ENCODE measurements at regions not wholly inside any gene's neighbourhood (a gene's known extent, or its start where the extent isn't known, plus 50 kb on each side); places are given as distances from the start of the nearest gene placed in this dataset.

DNA sequence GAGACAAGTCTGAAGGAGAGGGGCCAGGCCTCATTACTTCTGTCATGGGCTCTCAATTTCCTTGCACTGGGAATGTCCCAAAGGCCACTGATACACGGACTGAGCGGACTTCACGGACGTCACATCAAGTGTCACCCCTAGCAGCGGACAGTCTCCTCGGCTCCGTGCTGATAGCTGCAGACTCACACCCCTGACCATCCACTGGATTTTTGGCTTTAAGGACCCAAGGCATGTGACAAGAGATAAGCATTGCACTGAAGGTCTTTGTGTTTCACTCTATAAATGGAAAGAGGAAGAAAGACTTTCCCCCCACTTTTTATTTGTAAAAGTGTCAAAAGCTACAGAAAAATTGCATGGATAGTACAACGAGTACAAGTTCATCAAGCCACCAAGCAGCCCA lies 200.4 kb upstream of the FGGY start:
- no peak overlapping the region for H2AFZ ChIP-seq (ENCODE audit: low read length)
- no peak overlapping the region for H3K23ac ChIP-seq (ENCODE audit: insufficient read length)
- H3K27ac ChIP-seq (ENCODE audit: low read depth, low read length) = no peak overlapping the region
- H4K5ac ChIP-seq (ENCODE audit: insufficient read length, low read depth, low read length) = no peak overlapping the region
- H3K4me2 ChIP-seq (ENCODE audit: insufficient read depth in 1 of 2, low read depth in 2 of 2, low read length in 2 of 2) = no peak overlapping the region
- H3K18ac ChIP-seq (ENCODE audit: extremely low read depth, low read length) = no peak overlapping the region
- H4K20me1 ChIP-seq (replicated peaks in 1 of 2; ENCODE audit: control insufficient read depth in 1 of 2, insufficient read depth in 2 of 2, low read length in 2 of 2) = no peaks in the 10 kb centered on the region
- no peaks in the 10 kb centered on the region for H3K4me1 ChIP-seq (replicated peaks in 1 of 4; ENCODE audit: control insufficient read depth in 3 of 4, insufficient read depth in 4 of 4, low read length in 3 of 4)
- H3K4ac ChIP-seq (replicated peaks; ENCODE audit: insufficient read length, low read depth, low read length) = no peak overlapping the region
- H2BK20ac ChIP-seq (ENCODE audit: low read length) = no peak overlapping the region; the same call in 1 of the 2 replicates
- no peak overlapping the region for H3K4me3 ChIP-seq (ENCODE audit: extremely low read depth in 1 of 4, insufficient read depth in 2 of 4, low read depth in 3 of 4, low read length in 4 of 4)
- no peak overlapping the region for H3K14ac ChIP-seq (ENCODE audit: insufficient read length)
- H2BK120ac ChIP-seq (replicated peaks; ENCODE audit: low read depth, low read length) = no peak overlapping the region
- FAIRE-seq (no peak), DNase-seq (ENCODE audit: low read depth in 1 of 2, low spot score in 2 of 2) (no peak)
- ChIA-PET CTCF (ENCODE audit: partially characterized antibody) (interaction anchor here (2.4 kb wide), 1 partner anchor 11 kb away, joined by 8 read pairs; no protein-coding TSS in a partner anchor), POLR2A (ENCODE audit: partially characterized antibody) (interaction anchor here (1.2 kb wide), 1 partner anchor 11 kb away, joined by 3 read pairs; no protein-coding TSS in a partner anchor)
- H3K27me3 ChIP-seq (replicated peaks in 1 of 4; ENCODE audit: control insufficient read depth in 3 of 4, extremely low read depth in 1 of 4, insufficient read depth in 3 of 4, low read length in 3 of 4) = no peaks in the 10 kb centered on the region
- no peak overlapping the region for H3K56ac ChIP-seq (replicated peaks; ENCODE audit: insufficient read length, low read depth, low read length)
- H3K9ac ChIP-seq (replicated peaks in 1 of 4; ENCODE audit: extremely low read depth in 1 of 4, low read depth in 3 of 4, low read length in 3 of 4) = no peak overlapping the region
- no peaks in the 10 kb centered on the region for H3K36me3 ChIP-seq (ENCODE audit: control insufficient read depth in 2 of 4, insufficient read depth in 4 of 4, low read length in 3 of 4)
- no peaks in the 10 kb centered on the region for H3K23me2 ChIP-seq (ENCODE audit: low read depth, low read length)
- WGBS, 2 experiments (ENCODE audit: extremely low coverage in 1 of 2, insufficient coverage in 1 of 2, insufficient read length in 1 of 2, insufficient replicate concordance in 2 of 2, low coverage in 1 of 2, low lambda C conversion rate in 2 of 2, missing lambda C conversion rate in 1 of 2) = 92% methylated on average over 8 of the region's 8 CpGs; no CpG with 5 or more reads in 1 of the 2 experiments
- H3K79me2 ChIP-seq (ENCODE audit: control insufficient read depth in 1 of 2, insufficient read depth in 2 of 2, low read length in 2 of 2) = no peaks in the 10 kb centered on the region
- peaks cover 0 to 5% of the 10 kb centered on the region in 2 experiments; a peak in 1 of 4 replicates for H3K9me3 ChIP-seq (ENCODE audit: insufficient read depth in 2 of 2, low read depth in 1 of 2, low read length in 1 of 2)
- no peak overlapping the region for H4K91ac ChIP-seq (replicated peaks; ENCODE audit: insufficient read length, low read length)
- H2AK5ac ChIP-seq (ENCODE audit: low read depth, low read length) = no peak overlapping the region
- H2BK15ac ChIP-seq (ENCODE audit: low read length) = no peak overlapping the region
- no peak overlapping the region; the same call in 1 of the 2 replicates for H2BK12ac ChIP-seq (ENCODE audit: low read depth, low read length)
- H2BK5ac ChIP-seq (ENCODE audit: low read depth, low read length) = no peak overlapping the region
- H3K79me1 ChIP-seq (ENCODE audit: low read depth, low read length) = no peaks in the 10 kb centered on the region
- H4K8ac ChIP-seq (ENCODE audit: extremely low read depth, insufficient read depth, low read length) = no peak overlapping the region; the same call in 1 of the 2 replicates
- TF ChIP-seq BCL11A (IDR thresholded peaks at IDR 0.05; ENCODE audit: low read depth in 2 of 2, low read length in 2 of 2) = no peak
- TF ChIP-seq ATF2 (IDR thresholded peaks at IDR 0.05; ENCODE audit: low read length) = no peak
- no peak for TF ChIP-seq TBP (IDR thresholded peaks at IDR 0.05; ENCODE audit: low read depth, low read length)
- TF ChIP-seq ZNF274 (IDR thresholded peaks at IDR 0.05; ENCODE audit: borderline replicate concordance, extremely low read depth, low read length) = no peak
- TF ChIP-seq EZH2 (IDR thresholded peaks at IDR 0.05; ENCODE audit: low read depth, low read length, severe bottlenecking) = no peak
- no peak for TF ChIP-seq YY1 (IDR thresholded peaks at IDR 0.05; ENCODE audit: low read depth, low read length)
- no peak for TF ChIP-seq CEBPB (IDR thresholded peaks at IDR 0.05; ENCODE audit: low read depth, low read length)
- no peak for TF ChIP-seq CREB1 (IDR thresholded peaks at IDR 0.05)
- no peak for TF ChIP-seq CTBP2 (IDR thresholded peaks at IDR 0.05; ENCODE audit: borderline replicate concordance, insufficient read depth, insufficient read length, low read length)
- no peak for TF ChIP-seq SIX5 (IDR thresholded peaks at IDR 0.05; ENCODE audit: low read depth, low read length)
- TF ChIP-seq GTF2F1 (IDR thresholded peaks at IDR 0.05; ENCODE audit: borderline replicate concordance, low read depth, low read length) = no peak
- no peak for TF ChIP-seq PHF8 (conservative IDR thresholded peaks at IDR 0.05; ENCODE audit: low read depth, low read length)
- no peak for TF ChIP-seq KDM5A (IDR thresholded peaks at IDR 0.05; ENCODE audit: low read length)
- TF ChIP-seq SP2 (IDR thresholded peaks at IDR 0.05; ENCODE audit: low read length) = no peak

All from H1 (cell line).